Gastrocnemius medialis (tissue), 4 donors: ENCODE measurements at regions not wholly inside any gene's neighbourhood (a gene's known extent, or its start where the extent isn't known, plus 50 kb on each side); places are given as distances from the start of the nearest gene placed in this dataset.

Experiments used
- CTCF ChIP-seq, 5 experiments: fragments of 450-650 bp in 3 of 5; fragments of 200-600 bp in 2 of 5; sonication (generic) in 2 of 5; IDR thresholded peaks in 4 of 5; conservative IDR thresholded peaks in 1 of 5; 1 replicate in 4 of 5; 2 replicates in 1 of 5; pipeline ENCODE4 v1.5.1; 2016 to 2019; ENCODE audit warnings: antibody characterized with exemption in 5 of 5, mild to moderate bottlenecking in 3 of 5, moderate library complexity in 3 of 5
- POLR2A ChIP-seq, 2 donors: fragments of 450-650 bp; IDR thresholded peaks; one replicate each; pipeline ENCODE4 v1.6.1; 2017; ENCODE audit warnings: antibody characterized with exemption in 2 of 2, mild to moderate bottlenecking in 2 of 2, moderate library complexity in 2 of 2

- TF ChIP-seq CTCF (IDR thresholded peaks at IDR 0.05 in 4 of 5, conservative IDR thresholded peaks at IDR 0.05 in 1 of 5) (no peak), POLR2A (IDR thresholded peaks at IDR 0.05) (no peak)
Measured at GRCh38 chr17:72004611-72005331, 116.0 kb upstream of the SOX9 start.
